ENCODE measurements at regions not wholly inside any gene's neighbourhood (a gene's known extent, or its start where the extent isn't known, plus 50 kb on each side); places are given as distances from the start of the nearest gene placed in this dataset.
"Not testable (repeated sequence)": the region's sequence is repeated elsewhere in the genome, so short reads cannot be mapped to it uniquely, and the experiment has no call there.

DNA sequence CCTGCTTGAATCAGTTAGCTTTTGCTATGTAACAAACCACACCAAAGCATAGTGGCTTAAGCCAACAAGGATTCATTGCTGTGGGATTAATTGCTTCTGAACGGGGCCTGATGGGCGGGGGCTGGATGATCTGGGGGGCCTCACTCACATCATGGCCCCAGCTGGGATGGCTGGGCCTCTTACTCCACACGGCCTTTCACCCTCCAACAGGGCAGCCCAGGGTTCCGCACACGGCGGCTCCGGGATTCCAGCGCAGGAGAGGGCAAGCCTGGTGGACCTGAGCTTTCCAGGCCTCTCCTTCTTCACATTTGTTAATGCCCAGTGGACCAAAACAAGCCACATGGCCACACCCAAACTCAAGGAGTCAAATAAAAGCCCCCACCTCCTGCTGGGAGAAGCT is 86.3 kb upstream of the PHLPP1 start:
- no peak for DNase-seq

DNA sequence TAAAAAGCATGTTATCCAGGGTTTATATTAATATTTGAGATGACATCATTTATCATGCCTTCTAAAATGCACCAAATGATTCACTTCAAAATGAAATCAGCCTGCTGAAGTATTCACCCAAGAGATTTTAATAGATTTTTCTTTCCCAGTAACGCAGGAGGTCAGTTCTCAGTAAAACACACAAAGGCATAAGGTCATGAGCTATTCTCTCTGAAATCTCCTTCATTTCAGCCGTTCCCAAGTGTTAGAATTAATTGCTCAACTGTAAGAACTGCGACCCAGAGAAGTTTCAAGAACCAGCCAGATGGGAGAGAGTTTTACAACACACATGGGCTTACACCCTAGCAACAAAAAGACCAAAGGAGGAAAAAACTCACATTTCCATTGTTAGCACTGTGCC is 84.2 kb upstream of the PHLPP1 start:
- no peak for DNase-seq

DNA sequence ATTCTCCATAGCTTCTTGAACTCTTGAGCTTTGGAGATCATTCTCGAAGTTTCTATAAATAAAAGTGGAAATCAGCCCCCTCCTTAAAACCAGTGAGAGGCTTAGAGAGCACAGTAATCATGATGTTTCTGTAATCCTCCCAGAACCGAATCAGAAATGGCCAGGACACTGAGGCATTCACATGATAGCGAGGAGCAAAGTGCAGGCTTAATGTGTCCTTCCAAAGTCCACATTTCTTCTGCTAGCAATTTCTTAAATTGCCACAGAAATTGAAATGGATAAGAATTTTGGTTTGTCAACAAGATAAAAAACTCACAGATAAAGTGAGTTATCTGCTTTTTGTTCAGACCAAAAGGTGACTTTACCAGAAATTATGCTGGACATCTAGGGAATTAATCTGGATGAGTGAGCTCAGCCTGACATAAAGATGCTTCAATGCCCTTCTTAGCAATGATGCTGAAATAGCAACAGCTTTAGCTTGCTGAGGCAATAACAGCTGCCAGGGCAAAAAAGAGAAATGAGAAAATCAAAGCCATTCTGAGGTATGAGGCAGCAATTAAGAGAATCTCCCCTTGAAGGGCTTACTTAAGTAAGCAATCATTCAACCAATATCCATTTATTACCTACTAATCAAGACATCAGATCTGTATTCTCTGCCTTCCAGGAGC is 82.4 kb upstream of the PHLPP1 start:
- no peak for DNase-seq

DNA sequence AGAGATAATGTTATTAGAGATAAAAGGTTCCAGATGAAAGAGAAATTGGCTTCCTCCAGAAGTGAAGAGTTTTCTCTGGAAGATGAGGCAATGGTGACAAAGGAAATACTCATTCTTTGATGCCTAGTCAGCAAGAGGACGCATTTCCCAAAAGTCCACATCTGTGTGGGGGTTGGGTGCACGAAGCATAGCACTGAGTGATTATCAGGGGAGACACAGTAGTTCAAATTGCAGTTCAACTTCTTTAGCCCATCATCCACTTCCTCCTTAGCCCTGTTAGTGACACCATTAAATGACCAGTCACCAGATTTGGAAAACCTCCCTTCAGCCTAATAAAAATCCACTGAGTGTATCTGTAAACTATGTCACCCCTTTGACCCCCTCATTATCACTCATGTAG is 80.9 kb upstream of the PHLPP1 start:
- DNase-seq = no peak

DNA sequence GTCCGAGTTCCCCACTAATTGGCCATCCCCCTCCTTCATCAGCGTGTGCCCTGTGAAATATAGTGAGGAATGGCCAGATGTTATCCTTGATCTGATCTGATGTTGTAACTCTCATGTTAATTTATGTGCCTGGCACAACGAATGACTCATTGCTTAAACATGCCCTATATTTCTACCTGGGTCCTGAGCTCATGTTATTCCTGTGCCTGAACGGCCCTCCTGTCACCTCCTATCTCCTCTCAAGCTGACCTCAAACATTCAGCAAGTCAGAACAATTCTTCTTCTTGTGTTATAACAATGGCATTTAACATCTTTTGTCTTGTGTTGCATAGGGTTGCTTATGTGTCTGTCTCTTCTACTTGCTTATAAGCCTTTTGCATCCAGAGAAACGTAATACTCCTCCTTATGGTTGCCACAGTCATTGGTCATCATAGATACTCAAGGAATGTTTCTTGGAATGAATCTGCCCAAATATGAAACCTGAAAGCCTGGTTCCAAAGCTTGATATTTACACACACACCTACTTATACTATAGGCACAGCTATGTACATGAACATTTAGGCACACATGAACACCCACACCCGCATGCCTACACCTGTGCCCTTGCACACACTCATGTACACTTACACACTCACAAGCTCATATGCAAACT is 80.2 kb upstream of the PHLPP1 start:
- no peak for DNase-seq

DNA sequence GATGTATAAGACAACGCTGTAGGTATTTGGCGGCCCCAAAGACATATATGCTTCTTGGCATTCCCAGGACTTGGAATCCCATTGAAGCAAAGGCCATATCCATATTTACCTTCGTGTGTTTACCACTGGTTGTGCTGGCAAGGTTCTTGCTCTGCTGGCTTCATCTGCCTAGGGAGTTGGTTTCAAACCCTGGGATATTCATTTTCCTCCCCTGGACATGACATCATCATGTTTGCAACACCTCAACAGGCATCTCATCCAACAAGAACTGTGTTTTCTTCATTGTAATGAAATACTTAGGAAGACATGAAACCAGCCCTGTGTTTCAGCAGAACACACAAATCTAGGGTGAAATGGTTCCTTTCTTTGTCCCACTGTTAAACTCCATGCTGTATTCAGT is 77.9 kb upstream of the PHLPP1 start:
- no peak for DNase-seq

DNA sequence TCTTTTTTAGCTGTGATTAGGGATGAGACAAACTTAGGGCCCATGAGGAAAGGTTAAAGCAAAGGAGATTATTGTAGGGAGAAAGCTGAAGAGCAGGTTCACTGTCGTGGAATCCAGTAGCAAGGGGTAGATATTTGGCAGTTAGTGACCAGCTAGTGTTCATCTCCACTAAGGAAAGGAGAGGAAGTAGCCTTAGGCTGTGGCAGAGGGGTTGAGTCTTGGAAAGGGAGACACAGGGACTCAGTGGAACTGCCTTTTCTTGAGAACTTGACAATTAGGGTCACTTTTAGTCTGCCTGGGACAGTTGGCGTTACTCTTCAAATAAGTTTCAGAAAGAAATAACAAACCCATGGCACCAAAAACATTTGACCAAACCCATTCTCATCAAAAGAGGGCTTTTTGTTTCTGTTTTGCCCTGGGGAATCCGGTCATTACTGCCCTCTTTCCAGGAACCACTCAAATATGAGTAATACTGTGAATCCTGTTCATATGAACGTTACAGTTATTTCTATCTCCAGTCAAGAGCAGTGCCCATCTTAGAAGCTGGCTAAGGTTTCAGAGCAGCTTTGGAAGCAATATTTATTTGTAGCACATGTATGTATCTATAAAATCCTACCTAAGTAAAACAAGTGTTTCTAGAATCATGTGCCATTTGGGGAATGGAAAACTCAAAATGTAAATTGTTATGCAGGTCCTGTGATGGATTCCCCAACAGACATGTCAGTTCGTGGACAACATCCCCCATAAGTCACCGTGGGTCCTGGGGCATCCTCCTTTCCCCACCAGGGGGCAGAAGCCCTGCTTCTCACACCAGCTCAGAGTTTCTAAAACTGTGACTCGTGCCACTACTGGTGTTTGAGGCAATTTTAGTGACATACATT is 77.3 kb upstream of the PHLPP1 start:
- peak; percentile 47 for DNase-seq

DNA sequence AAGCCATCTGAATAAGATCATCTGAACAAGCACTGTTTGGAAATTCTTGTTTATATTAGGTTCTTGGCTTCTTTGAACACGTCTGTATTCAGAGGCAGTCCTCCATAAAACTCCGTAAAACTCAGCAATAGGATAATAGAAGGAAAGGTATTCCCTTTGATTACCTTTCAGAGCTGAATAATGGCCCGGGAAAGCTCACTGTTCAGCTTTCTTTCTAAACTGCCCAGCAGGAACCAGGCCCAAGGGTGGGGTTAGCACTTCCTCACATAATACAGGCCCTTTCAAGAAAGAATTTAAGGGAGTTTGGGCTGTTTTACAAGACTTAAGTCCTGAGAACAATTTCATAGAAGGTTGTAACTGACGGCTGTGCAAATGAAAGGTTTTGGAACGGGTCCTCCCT is 72.2 kb upstream of the PHLPP1 start:
- DNase-seq = no peak

DNA sequence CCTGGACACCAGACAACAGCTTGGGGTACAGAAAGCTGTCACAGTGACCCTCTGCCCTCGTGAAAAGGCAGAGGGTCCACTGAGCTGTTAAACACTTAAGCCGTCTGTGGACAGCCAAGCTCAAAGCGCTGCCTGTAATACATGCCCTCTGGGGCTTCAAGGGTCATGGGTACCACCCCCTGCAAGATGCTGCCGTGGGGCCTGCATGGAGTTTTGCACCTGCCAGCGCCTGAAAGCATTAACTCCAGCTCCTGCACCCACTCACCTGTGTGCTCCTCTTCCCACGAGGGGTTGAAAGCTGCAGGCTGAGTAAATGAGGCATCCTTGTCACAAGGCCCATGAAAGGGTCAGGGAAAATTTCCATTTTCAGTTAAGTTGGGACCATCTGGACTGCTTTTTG is 70.6 kb upstream of the PHLPP1 start:
- no peak for DNase-seq

DNA sequence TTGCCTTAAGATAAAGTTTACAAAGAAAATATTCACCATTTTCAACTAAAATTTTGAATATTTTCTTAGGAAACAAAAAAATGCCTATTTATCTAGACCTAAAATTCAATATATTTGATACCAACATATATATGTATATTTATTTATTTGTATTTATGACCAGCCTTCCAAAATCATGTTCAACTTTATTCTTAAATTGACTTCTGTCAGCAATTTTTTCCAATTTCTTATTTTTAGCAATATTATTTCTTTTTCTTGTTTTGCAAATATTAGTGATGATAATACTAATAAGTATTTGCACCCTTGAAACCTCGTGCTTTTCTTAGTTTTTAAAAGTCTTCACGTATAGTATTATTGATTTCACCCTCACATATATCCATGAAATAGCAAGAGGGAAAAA is 68.2 kb upstream of the PHLPP1 start:
- no peak for DNase-seq

DNA sequence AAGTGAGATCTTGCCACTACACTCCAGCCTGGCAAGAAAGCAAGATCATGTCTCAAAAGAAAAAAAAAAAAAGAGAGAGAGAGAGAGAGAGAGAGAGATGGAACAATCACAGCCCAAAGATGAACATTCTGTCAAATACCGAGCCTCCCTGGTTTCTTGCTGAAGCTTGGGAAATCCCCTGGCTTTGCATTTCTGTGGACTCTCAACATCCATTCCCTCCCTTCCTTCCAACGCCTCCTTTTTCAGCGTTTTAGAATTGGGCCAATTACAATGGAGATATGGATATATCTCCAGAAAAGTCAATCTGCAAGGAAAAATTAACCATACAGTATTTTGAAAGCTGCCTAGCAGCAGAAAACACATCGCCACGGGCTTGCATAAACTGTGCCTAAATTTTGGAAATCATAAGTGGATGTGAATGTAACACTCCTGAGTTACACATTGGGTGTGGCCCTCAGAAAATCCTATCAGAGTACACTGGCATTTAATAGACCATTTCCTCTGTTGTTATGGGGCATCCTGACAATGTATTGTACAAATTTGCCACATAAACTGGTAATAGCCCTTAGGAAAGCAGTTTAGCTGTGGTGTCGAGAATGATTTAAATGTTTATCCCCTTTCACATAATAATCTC is 67.2 kb upstream of the PHLPP1 start:
- DNase-seq = no peak

DNA sequence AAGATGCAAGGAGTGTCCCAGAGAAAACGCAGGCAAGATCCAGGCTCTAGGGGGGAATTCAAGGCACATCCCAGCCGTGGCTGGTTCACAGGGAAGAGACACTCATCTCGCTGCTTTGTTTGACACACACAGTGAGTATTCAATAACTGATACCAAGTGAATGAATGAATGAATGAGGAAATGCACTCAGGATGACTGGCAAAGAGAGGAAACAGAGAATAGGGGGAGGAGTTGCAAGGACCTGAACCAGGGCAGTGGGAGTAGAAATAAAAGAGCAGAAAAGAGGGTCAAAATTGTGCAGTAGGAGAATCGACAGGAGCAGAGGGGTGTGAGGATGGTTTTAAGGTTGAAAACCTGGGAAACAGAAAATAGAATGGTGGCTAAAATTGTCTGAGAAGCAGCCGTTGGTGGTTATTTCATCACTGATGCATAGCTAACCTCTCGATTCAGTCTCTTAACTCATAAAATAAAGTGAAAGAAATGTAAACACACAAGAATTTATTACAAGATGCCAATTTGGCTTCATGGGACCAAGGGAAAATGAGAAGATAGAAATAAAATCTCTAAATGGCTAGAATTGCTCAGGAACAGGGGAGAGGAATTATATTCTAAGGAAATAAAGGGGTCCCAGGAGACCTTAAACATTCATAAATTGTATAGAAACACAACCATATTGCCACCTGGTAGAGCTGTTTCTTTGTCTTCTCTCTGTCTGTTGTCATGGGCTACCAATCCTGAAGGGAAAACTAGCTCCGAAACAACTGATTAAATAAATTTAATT is 63.9 kb upstream of the PHLPP1 start:
- DNase-seq = no peak

DNA sequence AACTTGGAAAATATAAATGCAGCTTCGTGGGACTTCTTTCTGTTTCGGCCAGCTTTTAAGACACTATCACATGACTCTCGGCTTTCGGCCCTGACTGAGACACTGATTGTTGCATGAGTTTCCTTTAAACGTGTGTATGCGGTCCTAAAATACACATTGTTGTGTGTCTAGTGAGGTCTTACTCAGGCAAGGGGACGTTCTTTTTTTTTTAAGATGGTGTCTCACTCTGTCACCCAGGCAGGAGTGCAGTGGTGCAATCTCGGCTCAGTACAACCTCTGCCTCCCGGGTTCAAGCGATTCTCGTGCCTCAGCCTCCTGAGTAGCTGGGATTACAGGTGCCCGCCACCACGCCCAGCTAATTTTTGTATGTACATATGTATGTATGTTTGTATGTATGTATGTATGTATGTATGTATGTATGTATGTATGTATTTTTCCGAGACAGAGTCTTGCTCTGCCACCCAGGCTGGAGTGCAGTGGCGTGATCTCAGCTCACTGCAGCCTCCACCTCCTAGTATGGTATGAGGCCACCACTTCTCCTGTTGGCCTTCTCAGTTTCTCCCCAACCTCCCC is 63.2 kb upstream of the PHLPP1 start:
- DNase-seq = not testable (repeated sequence)

DNA sequence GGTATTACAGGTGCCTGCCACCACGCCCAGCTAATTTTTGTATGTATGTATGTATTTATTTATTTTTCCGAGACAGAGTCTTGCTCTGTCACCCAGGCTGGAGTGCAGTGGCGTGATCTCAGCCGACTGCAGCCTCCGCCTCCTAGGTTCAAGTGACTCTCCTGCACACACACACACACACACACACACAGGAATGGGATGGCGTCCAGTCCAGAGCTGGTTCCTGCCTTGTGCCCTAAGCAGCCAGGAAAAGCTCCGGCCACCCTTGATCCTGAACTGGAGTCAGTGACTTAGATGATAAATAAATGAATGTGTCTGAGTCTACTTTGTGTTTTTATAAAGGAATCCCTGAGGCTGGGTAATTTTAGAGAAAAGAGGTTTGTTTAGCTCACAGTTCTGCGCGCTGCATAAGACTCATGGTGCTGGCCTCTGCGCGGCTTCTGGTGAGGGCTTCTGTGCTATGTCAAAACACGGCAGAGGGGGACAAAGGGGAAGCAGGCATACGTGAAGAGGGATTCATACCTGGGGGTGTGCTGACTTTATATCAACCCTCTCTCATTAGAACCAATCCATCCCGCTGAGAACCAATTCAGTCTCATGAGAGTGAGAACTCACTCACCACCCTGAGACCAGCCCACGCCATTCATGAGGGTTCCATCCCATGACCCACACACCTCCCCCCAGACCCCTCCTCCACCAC is 59.7 kb upstream of the PHLPP1 start:
- DNase-seq = no peak

DNA sequence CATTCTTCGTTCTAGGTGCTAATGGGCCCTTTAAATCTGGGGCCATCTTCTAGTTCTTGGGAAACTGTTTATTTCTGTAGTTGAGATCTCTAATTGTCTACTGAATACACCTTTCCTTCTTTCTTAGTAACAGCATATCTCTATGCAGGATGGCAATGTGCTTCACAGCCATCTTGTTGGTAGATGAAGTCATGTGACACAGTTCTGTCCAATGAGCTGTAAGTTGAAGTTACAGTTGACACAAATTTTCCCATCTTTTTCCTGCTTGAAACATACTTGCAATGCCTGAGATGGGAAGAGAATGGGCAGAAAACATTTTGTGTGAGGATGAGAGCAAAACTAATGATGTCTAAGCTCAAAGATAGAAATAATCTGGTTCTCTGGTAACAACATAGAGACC is 57.3 kb upstream of the PHLPP1 start:
- DNase-seq = no peak

DNA sequence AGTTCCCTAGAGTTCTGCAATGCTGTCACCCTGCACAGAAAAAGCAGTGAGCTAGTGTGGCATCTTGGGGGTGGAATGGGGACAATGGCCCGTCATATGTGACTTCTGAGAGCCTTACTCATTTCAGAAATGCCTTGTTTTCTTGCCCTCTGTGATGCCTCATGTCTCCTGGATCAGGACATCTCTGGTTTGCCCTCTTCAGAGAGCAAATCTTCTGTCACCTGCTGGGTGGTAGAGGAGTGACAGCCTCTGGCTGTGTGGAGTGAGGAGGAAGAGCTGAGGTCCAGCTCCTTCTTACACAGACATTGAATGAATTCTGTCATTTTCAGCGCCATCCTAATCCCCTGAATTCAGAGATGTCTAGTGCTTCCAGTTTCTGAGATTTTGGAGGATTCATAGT is 55.6 kb upstream of the PHLPP1 start:
- no peak for DNase-seq

DNA sequence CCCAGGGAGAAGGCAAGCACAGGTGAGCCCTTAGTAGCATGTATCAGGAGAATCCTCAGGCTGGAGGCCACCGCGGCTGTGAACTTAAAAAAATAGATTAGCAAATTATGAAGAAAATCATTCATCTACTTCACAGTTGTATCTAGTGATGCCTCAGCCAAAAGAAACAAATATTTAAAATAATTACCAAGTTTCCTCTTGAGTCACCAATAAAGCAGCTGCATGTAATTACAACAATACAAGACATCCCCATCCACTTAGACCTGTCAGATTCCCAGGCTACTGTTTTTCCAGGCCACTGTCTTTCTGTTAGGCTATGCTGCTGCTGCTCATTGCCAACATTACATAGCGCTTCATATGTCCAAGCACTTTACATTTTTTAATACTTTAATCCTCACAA is 54.6 kb upstream of the PHLPP1 start:
- DNase-seq = no peak

DNA sequence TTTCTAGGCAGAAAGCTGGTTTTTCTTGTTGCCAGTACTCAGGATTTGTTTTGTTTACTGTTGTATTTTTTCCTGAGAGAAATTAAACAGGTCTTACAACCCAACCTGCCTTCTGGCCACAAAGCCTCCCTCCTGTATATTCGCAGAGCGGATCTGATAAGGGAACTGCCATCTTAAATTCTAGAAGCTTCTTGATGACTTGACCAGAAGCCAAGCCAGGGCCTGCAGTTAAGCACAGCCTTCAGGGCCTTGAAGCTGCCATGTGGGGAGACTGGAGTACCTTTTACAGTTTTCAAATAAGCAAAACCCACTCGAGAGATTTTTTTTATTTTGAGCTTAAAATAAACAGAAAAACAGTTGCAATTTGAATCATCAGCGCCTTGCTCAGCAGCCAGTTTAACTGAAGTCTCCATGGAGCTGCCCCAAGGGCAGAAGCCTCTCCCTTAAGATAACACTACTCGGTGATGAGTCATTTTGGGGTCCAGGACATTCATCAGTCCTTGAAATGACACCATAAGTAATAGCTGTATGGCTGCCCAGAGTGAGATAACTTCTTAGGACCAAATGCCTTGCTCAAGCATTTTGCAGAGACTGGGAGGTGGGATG is 51.5 kb upstream of the PHLPP1 start:
- DNase-seq = no peak

DNA sequence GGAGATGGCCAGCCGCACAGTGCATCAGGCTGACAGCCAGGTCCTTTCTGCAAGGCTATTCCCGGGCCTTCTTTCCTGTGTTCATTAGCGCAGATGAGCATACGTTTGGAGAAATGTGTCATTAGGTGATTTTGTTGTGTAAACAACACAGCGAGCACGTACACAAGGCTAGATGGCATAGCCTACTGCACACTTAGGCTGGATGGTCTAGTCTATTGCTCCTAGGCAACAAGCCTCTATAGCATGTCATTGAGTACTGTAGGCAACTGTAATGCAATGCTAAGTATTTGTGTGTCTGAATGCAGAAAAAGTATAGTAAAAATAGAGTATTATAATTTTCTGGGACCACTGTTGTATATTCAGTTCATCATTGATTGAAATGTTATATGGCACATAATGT is 50.9 kb upstream of the PHLPP1 start:
- DNase-seq = no peak

DNA sequence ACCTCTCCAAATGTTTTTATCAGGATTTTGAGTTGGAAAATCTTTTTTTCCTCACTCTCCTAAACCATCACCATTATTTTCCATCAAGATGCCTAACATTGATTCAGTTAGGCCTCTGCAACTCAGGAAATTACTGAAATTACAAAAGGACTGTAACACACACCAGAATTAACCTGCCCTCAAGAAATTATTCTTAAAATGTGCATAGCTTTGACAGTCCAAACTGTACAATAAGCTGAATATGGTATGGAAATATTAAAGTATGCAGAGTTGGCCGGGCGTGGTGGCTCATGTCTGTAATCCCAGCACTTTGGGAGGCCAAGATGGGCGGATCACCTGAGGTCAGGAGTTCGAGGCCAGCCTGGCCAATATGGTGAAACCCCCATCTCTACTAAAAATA is 50.2 kb upstream of the PHLPP1 start:
- DNase-seq = no peak

Data from activated CD4-positive, alpha-beta T cell treated with anti-CD3 and anti-CD28 coated beads, Interleukin-2, amount 50 U/mL, for 1 hour (primary cell).